IMR-90 (cell line): ENCODE measurements at regions not wholly inside any gene's neighbourhood (a gene's known extent, or its start where the extent isn't known, plus 50 kb on each side); places are given as distances from the start of the nearest gene placed in this dataset.

Source experiments
- ATAC-seq: fragments of 200-7000 bp; cut with Tn5 transposase; 2 replicates; pipeline ENCODE4 v1.9.1; 2020; ENCODE audit warnings: low read depth, mild to moderate bottlenecking, moderate library complexity
- BruUV-seq: library from RNA; stranded (reverse); fragments of 400-500 nt; replicated peaks from 2 replicates; lab custom pipeline; 2021; lab: Mats Ljungman, UMichigan
- CTCF ChIA-PET: fragments of 300-600 bp; formaldehyde crosslinking; extraction: SDS; loops from one replicate; lab custom pipeline; 2021; ENCODE audit warnings: antibody characterized with exemption; lab: Yijun Ruan, JAX
- POLR2A ChIA-PET: fragments of 300-600 bp; sonication (Branson Sonifier 250); formaldehyde crosslinking; loops from one replicate; lab custom pipeline; 2022; ENCODE audit warnings: antibody characterized with exemption; ENCODE audit not compliant: unreplicated experiment; lab: Charles Lee
- DNase-seq: peaks from one replicate; pipeline ENCODE4 v3.0.0; 2013
- H2AFZ ChIP-seq: replicated peaks from 2 replicates; pipeline ENCODE3; 2013; ENCODE audit warnings: low read length, mild to moderate bottlenecking; ENCODE audit not compliant: poor library complexity
- H2AK5ac ChIP-seq: 2 replicates; pipeline ENCODE4 v1.6.1; 2013; ENCODE audit warnings: low read depth, low read length, inconsistent platforms
- H2AK9ac ChIP-seq: replicated peaks from 2 replicates; pipeline ENCODE3; 2013; ENCODE audit warnings: mild to moderate bottlenecking, low read depth, low read length, moderate library complexity; ENCODE audit not compliant: poor library complexity
- H2BK120ac ChIP-seq: 2 replicates; pipeline ENCODE4 v1.6.1; 2013; ENCODE audit warnings: low read depth, low read length, inconsistent platforms
- H2BK15ac ChIP-seq: 3 replicates; pipeline ENCODE4 v1.6.1; 2013; ENCODE audit warnings: low read depth, low read length, inconsistent platforms
- H2BK20ac ChIP-seq: 2 replicates; pipeline ENCODE4 v1.6.1; 2013; ENCODE audit warnings: low read depth, mild to moderate bottlenecking, inconsistent platforms, low read length, moderate library complexity
- H2BK5ac ChIP-seq: 2 replicates; pipeline ENCODE4 v1.6.1; 2013; ENCODE audit warnings: mild to moderate bottlenecking, low read depth, low read length, inconsistent platforms; ENCODE audit not compliant: poor library complexity, severe bottlenecking
- H3K14ac ChIP-seq: replicated peaks from 2 replicates; pipeline ENCODE4 v1.6.1; 2013; ENCODE audit warnings: low read depth, low read length, inconsistent platforms
- H3K18ac ChIP-seq: 2 replicates; pipeline ENCODE4 v1.6.1; 2013; ENCODE audit warnings: low read depth, low read length, control low read depth
- H3K23ac ChIP-seq: 2 replicates; pipeline ENCODE4 v1.6.1; 2013; ENCODE audit warnings: low read depth, low read length, inconsistent platforms
- H3K27ac ChIP-seq: 2 replicates; pipeline ENCODE4 v1.5.1; 2013; ENCODE audit warnings: mild to moderate bottlenecking, control low read depth, low read length; ENCODE audit not compliant: insufficient read depth
- H3K27me3 ChIP-seq: 2 replicates; pipeline ENCODE4 v1.6.1; 2013; ENCODE audit warnings: low read length; ENCODE audit not compliant: control insufficient read depth, insufficient read depth
- H3K36me3 ChIP-seq: 2 replicates; pipeline ENCODE4 v1.6.1; 2013; ENCODE audit warnings: low read length, mixed read lengths; ENCODE audit not compliant: control insufficient read depth, insufficient read depth
- H3K4ac ChIP-seq: 2 replicates; pipeline ENCODE4 v1.6.1; 2013; ENCODE audit warnings: low read depth, low read length, inconsistent platforms
- H3K4me1 ChIP-seq: 2 replicates; pipeline ENCODE4 v1.6.1; 2013; ENCODE audit warnings: low read length, mixed read lengths; ENCODE audit not compliant: control insufficient read depth, insufficient read depth
- H3K4me2 ChIP-seq: 2 replicates; pipeline ENCODE4 v1.6.1; 2013; ENCODE audit warnings: low read depth, mild to moderate bottlenecking, control low read depth, low read length, moderate library complexity
- H3K4me3 ChIP-seq: 2 replicates; pipeline ENCODE4 v1.5.1; 2013; ENCODE audit warnings: low read depth, mild to moderate bottlenecking, control low read depth, low read length, moderate library complexity; ENCODE audit not compliant: insufficient read depth
- H3K56ac ChIP-seq: 2 replicates; pipeline ENCODE4 v1.6.1; 2013; ENCODE audit warnings: low read length, inconsistent platforms; ENCODE audit not compliant: insufficient read depth; ENCODE audit errors: extremely low read depth
- H3K79me1 ChIP-seq, 2 experiments: 2 replicates each; pipeline ENCODE4 v1.6.1; 2013; ENCODE audit warnings: low read length in 2 of 2, inconsistent platforms in 1 of 2, low read depth in 1 of 2
- H3K9ac ChIP-seq: 2 replicates; pipeline ENCODE4 v1.6.1; 2013; ENCODE audit warnings: low read depth, low read length, control low read depth
- H3K9me1 ChIP-seq: 2 replicates; pipeline ENCODE4 v1.6.1; 2013; ENCODE audit warnings: low read length, inconsistent platforms; ENCODE audit not compliant: insufficient read depth
- H3K9me3 ChIP-seq: 2 replicates; pipeline ENCODE4 v1.6.1; 2013; ENCODE audit warnings: low read length; ENCODE audit not compliant: control insufficient read depth, insufficient read depth
- H4K20me1 ChIP-seq: 2 replicates; pipeline ENCODE4 v1.6.1; 2013; ENCODE audit warnings: low read length, inconsistent platforms; ENCODE audit not compliant: insufficient read depth
- H4K5ac ChIP-seq: 2 replicates; pipeline ENCODE4 v1.6.1; 2013; ENCODE audit warnings: mild to moderate bottlenecking, low read depth, low read length, control low read depth
- H4K8ac ChIP-seq, 2 experiments: 2 replicates each; pipeline ENCODE4 v1.6.1; 2013; ENCODE audit warnings: low read depth in 2 of 2, low read length in 2 of 2, control low read depth in 1 of 2, inconsistent platforms in 1 of 2
- H4K91ac ChIP-seq: 2 replicates; pipeline ENCODE4 v1.6.1; 2013; ENCODE audit warnings: low read depth, low read length, inconsistent platforms; ENCODE audit not compliant: insufficient read depth
- BHLHE40 ChIP-seq: fragments of 150-350 bp; IDR thresholded peaks from 2 replicates; pipeline ENCODE4 v1.6.1; 2016; ENCODE audit warnings: mild to moderate bottlenecking, low read depth, low read length
- CEBPB ChIP-seq: IDR thresholded peaks from 2 replicates; pipeline ENCODE4 v1.6.1; 2012; ENCODE audit warnings: low read depth, low read length, improper control_type of control experiment
- CHD1 ChIP-seq: IDR thresholded peaks from 2 replicates; pipeline ENCODE4 v1.6.1; 2012; ENCODE audit warnings: low read depth, low read length, improper control_type of control experiment
- FOS ChIP-seq: fragments of 150-350 bp; IDR thresholded peaks from 2 replicates; pipeline ENCODE4 v1.6.1; 2016; ENCODE audit warnings: low read depth, low read length
- MAFK ChIP-seq: IDR thresholded peaks from 2 replicates; pipeline ENCODE4 v1.6.1; 2012; ENCODE audit warnings: low read depth, low read length, improper control_type of control experiment
- MAZ ChIP-seq: IDR thresholded peaks from 2 replicates; pipeline ENCODE4 v1.6.1; 2012; ENCODE audit warnings: low read depth, mild to moderate bottlenecking, low read length, improper control_type of control experiment, moderate library complexity, borderline replicate concordance
- MXI1 ChIP-seq: IDR thresholded peaks from 2 replicates; pipeline ENCODE4 v1.6.1; 2012; ENCODE audit warnings: low read depth, mild to moderate bottlenecking, low read length, moderate library complexity, borderline replicate concordance
- NFE2L2 ChIP-seq: fragments of 150-350 bp; IDR thresholded peaks from 2 replicates; pipeline ENCODE4 v1.6.1; 2016; ENCODE audit warnings: low read depth, mild to moderate bottlenecking, low read length
- POLR2A ChIP-seq: IDR thresholded peaks from 2 replicates; pipeline ENCODE4 v1.6.1; 2012; ENCODE audit warnings: mild to moderate bottlenecking, low read depth, low read length
- RAD21 ChIP-seq: IDR thresholded peaks from 2 replicates; pipeline ENCODE4 v1.6.1; 2012; ENCODE audit warnings: low read length, improper control_type of control experiment
- RCOR1 ChIP-seq: IDR thresholded peaks from 2 replicates; pipeline ENCODE4 v1.6.1; 2012; ENCODE audit warnings: mild to moderate bottlenecking, low read length, improper control_type of control experiment; ENCODE audit not compliant: insufficient replicate concordance
- RFX5 ChIP-seq: IDR thresholded peaks from 2 replicates; pipeline ENCODE4 v1.8.0; 2012; ENCODE audit warnings: low read depth, mild to moderate bottlenecking, low read length, moderate library complexity
- SMC3 ChIP-seq: fragments of 150-350 bp; IDR thresholded peaks from 2 replicates; pipeline ENCODE4 v1.6.1; 2016; ENCODE audit warnings: low read depth, mild to moderate bottlenecking, antibody characterized with exemption, low read length, moderate library complexity
- WGBS, 2 experiments: methylation state at CpG; one replicate each; pipeline versions ENCODE4 v1.1.5 to v1.1.7; 2013; ENCODE audit warnings: missing lambda C conversion rate in 2 of 2; ENCODE audit not compliant: insufficient read length in 1 of 2; ENCODE audit errors: extremely low coverage in 2 of 2; 5-methylcytosine and 5-hydroxymethylcytosine counted together
- dilution Hi-C: fragments of 300-500 bp; cut with HindIII; formaldehyde crosslinking; loops from one replicate; pipeline ENCODE4 v1.14.3; 2018; ENCODE audit warnings: low sequenced_read_pairs; ENCODE audit not compliant: unreplicated experiment
- in situ Hi-C: fragments of 300-500 bp; cut with MboI; formaldehyde crosslinking; loops from 3 replicates; pipeline ENCODE4 v1.14.3; 2019; ENCODE audit warnings: low sequenced_read_pairs, inconsistent platforms, mixed read lengths
- intact Hi-C: fragments of 100-400 bp; cut with micrococcal nuclease; formaldehyde crosslinking; loops from 2 replicates; pipeline ENCODE4 v1.10.0; 2022
- TF ChIP-seq, protein P1 (sequence below): fragments of 150-350 bp; IDR thresholded peaks from 2 replicates; pipeline ENCODE4 v1.6.1; 2016; ENCODE audit warnings: low read depth, mild to moderate bottlenecking, low read length, moderate library complexity, borderline replicate concordance
- TF ChIP-seq, protein P2 (sequence below): fragments of 150-350 bp; IDR thresholded peaks from 2 replicates; pipeline ENCODE4 v1.6.1; 2017; ENCODE audit warnings: mild to moderate bottlenecking, antibody characterized with exemption, low read length, low read depth
- TF ChIP-seq, protein P3 (sequence below): conservative IDR thresholded peaks from 2 replicates; pipeline ENCODE4 v1.5.1; 2012; ENCODE audit warnings: mild to moderate bottlenecking, low read depth, low read length, improper control_type of control experiment

DNA sequence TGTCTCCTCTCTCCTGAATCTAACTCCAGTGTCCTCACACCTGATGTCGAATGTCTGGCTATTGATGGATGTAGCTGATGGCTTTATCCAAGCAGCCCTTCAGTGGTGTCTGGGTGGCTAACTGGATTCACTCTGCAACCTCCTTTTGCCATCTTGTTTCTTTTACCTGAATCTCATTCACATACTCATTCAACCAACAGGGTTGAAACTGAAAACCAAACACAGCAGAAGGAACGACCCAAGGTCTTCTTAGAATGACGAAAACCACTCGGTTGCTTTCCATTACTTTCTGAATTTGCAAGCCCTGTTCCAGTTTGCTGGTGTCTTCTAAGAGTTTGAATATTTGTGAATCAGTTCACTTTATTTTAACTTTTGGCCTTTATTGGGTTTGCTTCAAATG lies 424.3 kb upstream of the CXADR start:
- H3K14ac ChIP-seq, result no peak overlapping the region
- TF ChIP-seq BHLHE40, result no peak
- no peak for TF ChIP-seq SMC3
- no peak for TF ChIP-seq NFE2L2
- TF ChIP-seq MAFK, result no peak
- TF ChIP-seq, protein P1, sequence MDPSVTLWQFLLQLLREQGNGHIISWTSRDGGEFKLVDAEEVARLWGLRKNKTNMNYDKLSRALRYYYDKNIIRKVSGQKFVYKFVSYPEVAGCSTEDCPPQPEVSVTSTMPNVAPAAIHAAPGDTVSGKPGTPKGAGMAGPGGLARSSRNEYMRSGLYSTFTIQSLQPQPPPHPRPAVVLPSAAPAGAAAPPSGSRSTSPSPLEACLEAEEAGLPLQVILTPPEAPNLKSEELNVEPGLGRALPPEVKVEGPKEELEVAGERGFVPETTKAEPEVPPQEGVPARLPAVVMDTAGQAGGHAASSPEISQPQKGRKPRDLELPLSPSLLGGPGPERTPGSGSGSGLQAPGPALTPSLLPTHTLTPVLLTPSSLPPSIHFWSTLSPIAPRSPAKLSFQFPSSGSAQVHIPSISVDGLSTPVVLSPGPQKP, result no peak
- TF ChIP-seq POLR2A, result no peak
- TF ChIP-seq CEBPB, result no peak
- no peak for TF ChIP-seq CHD1
- TF ChIP-seq, protein P2, sequence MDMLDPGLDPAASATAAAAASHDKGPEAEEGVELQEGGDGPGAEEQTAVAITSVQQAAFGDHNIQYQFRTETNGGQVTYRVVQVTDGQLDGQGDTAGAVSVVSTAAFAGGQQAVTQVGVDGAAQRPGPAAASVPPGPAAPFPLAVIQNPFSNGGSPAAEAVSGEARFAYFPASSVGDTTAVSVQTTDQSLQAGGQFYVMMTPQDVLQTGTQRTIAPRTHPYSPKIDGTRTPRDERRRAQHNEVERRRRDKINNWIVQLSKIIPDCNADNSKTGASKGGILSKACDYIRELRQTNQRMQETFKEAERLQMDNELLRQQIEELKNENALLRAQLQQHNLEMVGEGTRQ, result no peak
- no peak for TF ChIP-seq MAZ
- TF ChIP-seq, protein P3, sequence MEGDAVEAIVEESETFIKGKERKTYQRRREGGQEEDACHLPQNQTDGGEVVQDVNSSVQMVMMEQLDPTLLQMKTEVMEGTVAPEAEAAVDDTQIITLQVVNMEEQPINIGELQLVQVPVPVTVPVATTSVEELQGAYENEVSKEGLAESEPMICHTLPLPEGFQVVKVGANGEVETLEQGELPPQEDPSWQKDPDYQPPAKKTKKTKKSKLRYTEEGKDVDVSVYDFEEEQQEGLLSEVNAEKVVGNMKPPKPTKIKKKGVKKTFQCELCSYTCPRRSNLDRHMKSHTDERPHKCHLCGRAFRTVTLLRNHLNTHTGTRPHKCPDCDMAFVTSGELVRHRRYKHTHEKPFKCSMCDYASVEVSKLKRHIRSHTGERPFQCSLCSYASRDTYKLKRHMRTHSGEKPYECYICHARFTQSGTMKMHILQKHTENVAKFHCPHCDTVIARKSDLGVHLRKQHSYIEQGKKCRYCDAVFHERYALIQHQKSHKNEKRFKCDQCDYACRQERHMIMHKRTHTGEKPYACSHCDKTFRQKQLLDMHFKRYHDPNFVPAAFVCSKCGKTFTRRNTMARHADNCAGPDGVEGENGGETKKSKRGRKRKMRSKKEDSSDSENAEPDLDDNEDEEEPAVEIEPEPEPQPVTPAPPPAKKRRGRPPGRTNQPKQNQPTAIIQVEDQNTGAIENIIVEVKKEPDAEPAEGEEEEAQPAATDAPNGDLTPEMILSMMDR, result no peak
- TF ChIP-seq RAD21, result no peak
- TF ChIP-seq RFX5, result no peak
- TF ChIP-seq RCOR1, result no peak
- TF ChIP-seq FOS, result no peak
- TF ChIP-seq MXI1, result no peak
- 0 out of 2 replicates have a peak, but pooled peaks cover 3% of the 10 kb centered on the region for H3K9me3 ChIP-seq
- no CpG with 5 or more reads among the region's 4 CpGs for WGBS, 2 experiments
- ChIA-PET CTCF (no interaction called here), POLR2A (no interaction called here)
- H4K20me1 ChIP-seq, result no peaks in the 10 kb centered on the region
- no peak for ATAC-seq
- H3K79me1 ChIP-seq, result no peaks in the 10 kb centered on the region
- H2BK20ac ChIP-seq, result no peak overlapping the region
- no peak overlapping the region for H3K27ac ChIP-seq
- no peak overlapping the region for H2BK15ac ChIP-seq
- H2BK5ac ChIP-seq, result no peak overlapping the region
- H4K5ac ChIP-seq, result no peak overlapping the region
- no peak overlapping the region for H2AK9ac ChIP-seq
- no peaks in the 10 kb centered on the region for H3K9me1 ChIP-seq
- H2BK120ac ChIP-seq, result no peak overlapping the region
- H3K23ac ChIP-seq, result no peak overlapping the region
- no peak overlapping the region for H3K4me3 ChIP-seq
- H3K27me3 ChIP-seq, result no peaks in the 10 kb centered on the region
- H4K91ac ChIP-seq, result no peak overlapping the region
- in situ Hi-C loops (no loop called here), intact Hi-C loops (no loop called here), dilution Hi-C loops (no loop called here)
- H3K4ac ChIP-seq, result no peak overlapping the region
- H3K9ac ChIP-seq, result no peak overlapping the region
- no peak for DNase-seq
- no peak overlapping the region for H2AK5ac ChIP-seq
- BruUV-seq, result no TSS peak
- H3K18ac ChIP-seq, result no peak overlapping the region
- no peak overlapping the region for H4K8ac ChIP-seq
- no peak overlapping the region for H2AFZ ChIP-seq
- no peaks in the 10 kb centered on the region for H3K36me3 ChIP-seq
- no peaks in the 10 kb centered on the region for H3K4me1 ChIP-seq
- H3K4me2 ChIP-seq, result no peak overlapping the region
- no peak overlapping the region for H3K56ac ChIP-seq
